ENCODE measurements at regions not wholly inside any gene's neighbourhood (a gene's known extent, or its start where the extent isn't known, plus 50 kb on each side); places are given as distances from the start of the nearest gene placed in this dataset.

GRCh38 chr11:82117362-82117761 lies 616.3 kb downstream of the FAM181B start:
- H3K9ac ChIP-seq (ENCODE audit: low read length in 5 of 5), result no peak overlapping the region
- H3K4me3 ChIP-seq (ENCODE audit: low read depth in 1 of 5, low read length in 5 of 5), result no peak overlapping the region
- no peaks in the 10 kb centered on the region for H3K4me1 ChIP-seq (ENCODE audit: control insufficient read depth in 5 of 5, insufficient read depth in 5 of 5, low read length in 5 of 5)
- H3K27ac ChIP-seq (ENCODE audit: low read depth, low read length), result no peak overlapping the region
- H3K9me3 ChIP-seq (ENCODE audit: control insufficient read depth in 5 of 5, low read length in 5 of 5), result no peaks in the 10 kb centered on the region
- no peaks in the 10 kb centered on the region for H3K27me3 ChIP-seq (ENCODE audit: control insufficient read depth in 5 of 5, insufficient read depth in 4 of 5, low read length in 5 of 5)
- no peaks in the 10 kb centered on the region for H3K36me3 ChIP-seq (ENCODE audit: control insufficient read depth in 5 of 5, insufficient read depth in 5 of 5, low read length in 5 of 5)

GRCh38 chr11:82105331-82105998 lies 628.2 kb downstream of the FAM181B start:
- Histone ChIP-seq H3K27ac (ENCODE audit: low read depth, low read length) (no peak overlapping the region), H3K9ac (ENCODE audit: low read length in 5 of 5) (no peak overlapping the region), H3K9me3 (ENCODE audit: control insufficient read depth in 5 of 5, low read length in 5 of 5) (peaks cover 0 to 3% (median 0%) of the 10 kb centered on the region in 5 donors), H3K27me3 (ENCODE audit: control insufficient read depth in 5 of 5, insufficient read depth in 4 of 5, low read length in 5 of 5) (no peaks in the 10 kb centered on the region), H3K36me3 (ENCODE audit: control insufficient read depth in 5 of 5, insufficient read depth in 5 of 5, low read length in 5 of 5) (no peaks in the 10 kb centered on the region), H3K4me3 (ENCODE audit: low read depth in 1 of 5, low read length in 5 of 5) (no peak overlapping the region), H3K4me1 (ENCODE audit: control insufficient read depth in 5 of 5, insufficient read depth in 5 of 5, low read length in 5 of 5) (no peaks in the 10 kb centered on the region)

- Histone ChIP-seq H3K4me3 (ENCODE audit: low read depth in 1 of 5, low read length in 5 of 5) (no peak overlapping the region), H3K4me1 (ENCODE audit: control insufficient read depth in 5 of 5, insufficient read depth in 5 of 5, low read length in 5 of 5) (no peaks in the 10 kb centered on the region), H3K27ac (ENCODE audit: low read depth, low read length) (no peak overlapping the region), H3K9ac (ENCODE audit: low read length in 5 of 5) (no peak overlapping the region), H3K27me3 (ENCODE audit: control insufficient read depth in 5 of 5, insufficient read depth in 4 of 5, low read length in 5 of 5) (no peaks in the 10 kb centered on the region), H3K9me3 (ENCODE audit: control insufficient read depth in 5 of 5, low read length in 5 of 5) (peaks cover 0 to 4% (median 0%) of the 10 kb centered on the region in 5 donors), H3K36me3 (ENCODE audit: control insufficient read depth in 5 of 5, insufficient read depth in 5 of 5, low read length in 5 of 5) (no peaks in the 10 kb centered on the region)
These were observed 640.8 kb downstream of the FAM181B start for GRCh38 chr11:82092904-82093303.

DNA sequence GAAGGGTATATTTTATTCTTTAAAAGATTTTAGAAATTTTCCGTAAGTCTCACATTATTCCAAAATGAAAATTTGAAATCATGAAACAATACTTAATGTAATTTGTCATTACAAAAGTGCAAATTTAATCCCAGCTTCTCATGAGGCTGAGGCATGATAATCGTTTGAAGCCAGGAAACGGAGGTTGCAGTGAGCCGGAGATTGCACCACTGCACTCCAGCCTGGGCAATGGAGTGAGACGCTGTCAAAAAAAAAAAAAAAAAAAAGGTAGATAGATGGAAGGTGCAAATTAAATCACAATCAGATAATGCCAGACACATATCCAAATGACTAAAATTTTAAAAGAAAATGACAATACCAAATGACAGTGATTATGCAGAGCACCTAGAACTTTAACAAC lies 644.2 kb downstream of the FAM181B start:
- no peak overlapping the region for H3K9ac ChIP-seq (ENCODE audit: low read length in 5 of 5)

GRCh38 chr11:82085493-82085892 lies 648.2 kb downstream of the FAM181B start:
- H3K9ac ChIP-seq (ENCODE audit: low read length in 5 of 5), result no peak overlapping the region
- H3K27ac ChIP-seq (ENCODE audit: low read depth, low read length), result no peak overlapping the region
- H3K36me3 ChIP-seq (ENCODE audit: control insufficient read depth in 5 of 5, insufficient read depth in 5 of 5, low read length in 5 of 5), result no peaks in the 10 kb centered on the region
- H3K4me1 ChIP-seq (ENCODE audit: control insufficient read depth in 5 of 5, insufficient read depth in 5 of 5, low read length in 5 of 5), result no peaks in the 10 kb centered on the region
- H3K4me3 ChIP-seq (ENCODE audit: low read depth in 1 of 5, low read length in 5 of 5), result no peak overlapping the region
- no peaks in the 10 kb centered on the region for H3K27me3 ChIP-seq (ENCODE audit: control insufficient read depth in 5 of 5, insufficient read depth in 4 of 5, low read length in 5 of 5)
- no peaks in the 10 kb centered on the region for H3K9me3 ChIP-seq (ENCODE audit: control insufficient read depth in 5 of 5, low read length in 5 of 5)

More for the DNA sequence above, 644.2 kb downstream of the FAM181B start:
- Histone ChIP-seq H3K4me1 (ENCODE audit: control insufficient read depth in 5 of 5, insufficient read depth in 5 of 5, low read length in 5 of 5) (no peaks in the 10 kb centered on the region), H3K36me3 (ENCODE audit: control insufficient read depth in 5 of 5, insufficient read depth in 5 of 5, low read length in 5 of 5) (no peaks in the 10 kb centered on the region), H3K27ac (ENCODE audit: low read depth, low read length) (no peak overlapping the region), H3K27me3 (ENCODE audit: control insufficient read depth in 5 of 5, insufficient read depth in 4 of 5, low read length in 5 of 5) (no peaks in the 10 kb centered on the region), H3K4me3 (ENCODE audit: low read depth in 1 of 5, low read length in 5 of 5) (no peak overlapping the region), H3K9me3 (ENCODE audit: control insufficient read depth in 5 of 5, low read length in 5 of 5) (no peaks in the 10 kb centered on the region)

GRCh38 chr11:82082976-82083375 lies 650.7 kb downstream of the FAM181B start:
- Histone ChIP-seq H3K36me3 (ENCODE audit: control insufficient read depth in 5 of 5, insufficient read depth in 5 of 5, low read length in 5 of 5) (no peaks in the 10 kb centered on the region), H3K9me3 (ENCODE audit: control insufficient read depth in 5 of 5, low read length in 5 of 5) (no peaks in the 10 kb centered on the region), H3K4me1 (ENCODE audit: control insufficient read depth in 5 of 5, insufficient read depth in 5 of 5, low read length in 5 of 5) (no peaks in the 10 kb centered on the region), H3K9ac (ENCODE audit: low read length in 5 of 5) (no peak overlapping the region), H3K27ac (ENCODE audit: low read depth, low read length) (no peak overlapping the region), H3K27me3 (ENCODE audit: control insufficient read depth in 5 of 5, insufficient read depth in 4 of 5, low read length in 5 of 5) (no peaks in the 10 kb centered on the region), H3K4me3 (ENCODE audit: low read depth in 1 of 5, low read length in 5 of 5) (no peak overlapping the region)

- Histone ChIP-seq H3K9ac (ENCODE audit: low read length in 5 of 5) (no peak overlapping the region), H3K27ac (ENCODE audit: low read depth, low read length) (no peak overlapping the region)
These were observed 653.5 kb downstream of the FAM181B start for GRCh38 chr11:82080160-82080559.

DNA sequence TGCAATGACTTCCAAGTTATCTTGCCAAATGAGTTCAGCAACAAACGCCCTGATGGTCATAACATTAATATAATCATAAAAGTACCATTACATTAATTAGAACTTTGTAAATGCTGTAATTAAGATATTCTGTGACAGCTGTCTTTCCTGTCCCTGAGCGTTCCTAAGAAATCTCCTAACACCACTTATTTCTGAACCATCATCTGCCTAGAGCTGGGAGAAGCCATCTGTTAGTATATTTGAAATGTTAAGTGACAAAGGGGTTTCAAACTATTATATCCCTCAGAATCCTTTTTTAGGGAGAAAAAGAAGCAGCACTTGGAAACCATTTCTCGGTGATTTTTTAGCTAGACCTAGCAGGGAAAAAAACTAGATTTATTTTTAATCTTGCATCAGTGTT lies 657.5 kb downstream of the FAM181B start:
- no peaks in the 10 kb centered on the region for H3K27me3 ChIP-seq (ENCODE audit: control insufficient read depth in 5 of 5, insufficient read depth in 4 of 5, low read length in 5 of 5)

More at GRCh38 chr11:82080160-82080559, 653.5 kb downstream of the FAM181B start:
- Histone ChIP-seq H3K27me3 (ENCODE audit: control insufficient read depth in 5 of 5, insufficient read depth in 4 of 5, low read length in 5 of 5) (no peaks in the 10 kb centered on the region), H3K4me1 (ENCODE audit: control insufficient read depth in 5 of 5, insufficient read depth in 5 of 5, low read length in 5 of 5) (no peaks in the 10 kb centered on the region), H3K36me3 (ENCODE audit: control insufficient read depth in 5 of 5, insufficient read depth in 5 of 5, low read length in 5 of 5) (no peaks in the 10 kb centered on the region), H3K9me3 (ENCODE audit: control insufficient read depth in 5 of 5, low read length in 5 of 5) (no peaks in the 10 kb centered on the region), H3K4me3 (ENCODE audit: low read depth in 1 of 5, low read length in 5 of 5) (no peak overlapping the region)

DNA sequence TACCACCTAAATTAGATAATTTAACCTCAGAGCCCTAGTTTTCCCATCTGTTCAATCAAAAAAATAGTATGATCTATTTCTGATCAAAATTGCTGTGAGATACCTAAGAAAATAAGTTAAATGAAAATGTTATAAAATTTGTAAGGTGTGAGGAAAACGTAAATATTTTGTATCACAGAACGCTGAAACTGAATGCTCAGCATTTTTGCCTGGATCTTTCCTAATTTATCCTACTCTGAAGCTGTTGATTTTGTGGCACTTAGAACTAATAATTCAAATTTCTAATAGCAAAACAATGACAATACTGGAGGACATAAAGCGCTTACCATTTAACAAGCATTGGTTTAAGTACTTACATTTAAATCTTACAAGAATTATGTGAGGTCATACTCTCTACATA lies 674.2 kb downstream of the FAM181B start:
- no peak overlapping the region for H3K9ac ChIP-seq (ENCODE audit: low read length in 5 of 5)
- no peak overlapping the region for H3K27ac ChIP-seq (ENCODE audit: low read depth, low read length)
- H3K4me3 ChIP-seq (ENCODE audit: low read depth in 1 of 5, low read length in 5 of 5), result no peak overlapping the region
- H3K9me3 ChIP-seq (ENCODE audit: control insufficient read depth in 5 of 5, low read length in 5 of 5), result no peaks in the 10 kb centered on the region
- H3K27me3 ChIP-seq (ENCODE audit: control insufficient read depth in 5 of 5, insufficient read depth in 4 of 5, low read length in 5 of 5), result no peaks in the 10 kb centered on the region
- no peaks in the 10 kb centered on the region for H3K36me3 ChIP-seq (ENCODE audit: control insufficient read depth in 5 of 5, insufficient read depth in 5 of 5, low read length in 5 of 5)
- no peaks in the 10 kb centered on the region for H3K4me1 ChIP-seq (ENCODE audit: control insufficient read depth in 5 of 5, insufficient read depth in 5 of 5, low read length in 5 of 5)

More for the DNA sequence above, 657.5 kb downstream of the FAM181B start:
- no peak overlapping the region for H3K9ac ChIP-seq (ENCODE audit: low read length in 5 of 5)
- no peaks in the 10 kb centered on the region for H3K4me1 ChIP-seq (ENCODE audit: control insufficient read depth in 5 of 5, insufficient read depth in 5 of 5, low read length in 5 of 5)
- no peak overlapping the region for H3K4me3 ChIP-seq (ENCODE audit: low read depth in 1 of 5, low read length in 5 of 5)
- H3K27ac ChIP-seq (ENCODE audit: low read depth, low read length), result no peak overlapping the region
- no peaks in the 10 kb centered on the region for H3K9me3 ChIP-seq (ENCODE audit: control insufficient read depth in 5 of 5, low read length in 5 of 5)
- H3K36me3 ChIP-seq (ENCODE audit: control insufficient read depth in 5 of 5, insufficient read depth in 5 of 5, low read length in 5 of 5), result no peaks in the 10 kb centered on the region

DNA sequence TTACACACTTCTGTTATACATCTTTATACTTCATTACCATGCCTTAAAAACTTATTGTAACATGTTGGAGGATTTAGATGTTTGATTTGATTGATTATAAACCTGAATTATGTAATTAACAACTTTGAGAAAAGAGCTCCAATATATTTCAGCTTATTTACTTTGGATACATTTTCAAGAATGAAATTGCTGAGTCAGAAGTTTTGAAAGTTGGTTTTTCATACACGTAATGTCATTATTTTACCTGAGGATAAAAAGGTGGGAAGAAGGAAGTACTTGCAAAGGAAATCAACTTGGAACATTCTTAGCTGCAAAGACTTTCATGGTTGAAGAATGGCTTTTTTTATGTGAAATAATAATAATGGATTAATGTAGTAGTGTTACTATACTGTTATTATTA lies 677.2 kb downstream of the FAM181B start:
- no peak overlapping the region for H3K27ac ChIP-seq (ENCODE audit: low read depth, low read length)
- H3K27me3 ChIP-seq (ENCODE audit: control insufficient read depth in 5 of 5, insufficient read depth in 4 of 5, low read length in 5 of 5), result no peaks in the 10 kb centered on the region
- no peaks in the 10 kb centered on the region for H3K9me3 ChIP-seq (ENCODE audit: control insufficient read depth in 5 of 5, low read length in 5 of 5)
- no peak overlapping the region for H3K9ac ChIP-seq (ENCODE audit: low read length in 5 of 5)
- H3K4me1 ChIP-seq (ENCODE audit: control insufficient read depth in 5 of 5, insufficient read depth in 5 of 5, low read length in 5 of 5), result no peaks in the 10 kb centered on the region
- no peaks in the 10 kb centered on the region for H3K36me3 ChIP-seq (ENCODE audit: control insufficient read depth in 5 of 5, insufficient read depth in 5 of 5, low read length in 5 of 5)
- H3K4me3 ChIP-seq (ENCODE audit: low read depth in 1 of 5, low read length in 5 of 5), result no peak overlapping the region

All from subcutaneous abdominal adipose tissue (tissue), 5 donors.